Chondrocyte (in vitro differentiated cells): ENCODE measurements at regions not wholly inside any gene's neighbourhood (a gene's known extent, or its start where the extent isn't known, plus 50 kb on each side); places are given as distances from the start of the nearest gene placed in this dataset.

Experiments
- DNase-seq: peaks from one replicate; pipeline ENCODE4 v3.0.0; 2021; ENCODE audit warnings: mixed read lengths, low spot score
- H3K27ac Mint-ChIP-seq: one replicate; pipeline ENCODE4 v1.8.0; 2021; ENCODE audit warnings: mild to moderate bottlenecking, moderate library complexity, mixed read lengths; ENCODE audit not compliant: unreplicated experiment
- H3K27me3 Mint-ChIP-seq: 2 replicates; pipeline ENCODE4 v1.8.0; 2021; ENCODE audit warnings: low read depth, mixed read lengths
- H3K36me3 Mint-ChIP-seq: 2 replicates; pipeline ENCODE4 v1.8.0; 2021; ENCODE audit warnings: low read depth, mixed read lengths
- H3K4me1 Mint-ChIP-seq: 2 replicates; pipeline ENCODE4 v1.8.0; 2021; ENCODE audit warnings: low read depth, mild to moderate bottlenecking, mixed read lengths
- H3K4me3 Mint-ChIP-seq: one replicate; pipeline ENCODE4 v1.8.0; 2021; ENCODE audit warnings: mild to moderate bottlenecking, moderate library complexity, mixed read lengths; ENCODE audit not compliant: unreplicated experiment
- H3K9me3 Mint-ChIP-seq: 2 replicates; pipeline ENCODE4 v1.8.0; 2021; ENCODE audit warnings: low read depth, mixed read lengths
- TF ChIP-seq, protein P1 (sequence below): fragments of 200-600 bp; sonication (generic); IDR thresholded peaks from 2 replicates; pipeline ENCODE4 v1.5.0; 2021; ENCODE audit warnings: antibody characterized with exemption, mild to moderate bottlenecking, moderate library complexity

DNA sequence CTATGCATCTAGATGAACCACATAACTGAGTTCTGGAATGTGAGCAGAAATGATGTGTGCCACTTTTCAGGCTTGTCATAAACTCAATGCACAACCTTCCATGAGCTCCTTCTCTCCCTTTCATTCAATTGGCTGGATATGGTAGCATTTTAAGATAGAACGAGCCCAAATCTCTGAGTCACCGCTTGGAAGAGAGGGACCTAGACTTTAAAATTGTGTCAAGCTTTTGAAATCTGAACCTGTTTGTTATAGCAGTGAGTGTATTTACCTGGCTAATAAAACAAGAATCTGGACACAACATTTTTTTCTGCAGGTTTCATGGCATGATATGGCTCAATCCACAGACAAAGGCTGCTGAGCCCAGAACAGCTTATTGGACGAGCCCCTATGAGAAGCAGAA lies 297.8 kb upstream of the SPRED2 start:
- no peak for DNase-seq
- H3K9me3 Mint-ChIP-seq = peaks cover 8% of the 10 kb centered on the region
- no peak overlapping the region for H3K4me3 Mint-ChIP-seq
- H3K4me1 Mint-ChIP-seq = no peaks in the 10 kb centered on the region
- H3K36me3 Mint-ChIP-seq = peaks cover 3% of the 10 kb centered on the region
- no peak overlapping the region for H3K27ac Mint-ChIP-seq
- TF ChIP-seq, protein P1, sequence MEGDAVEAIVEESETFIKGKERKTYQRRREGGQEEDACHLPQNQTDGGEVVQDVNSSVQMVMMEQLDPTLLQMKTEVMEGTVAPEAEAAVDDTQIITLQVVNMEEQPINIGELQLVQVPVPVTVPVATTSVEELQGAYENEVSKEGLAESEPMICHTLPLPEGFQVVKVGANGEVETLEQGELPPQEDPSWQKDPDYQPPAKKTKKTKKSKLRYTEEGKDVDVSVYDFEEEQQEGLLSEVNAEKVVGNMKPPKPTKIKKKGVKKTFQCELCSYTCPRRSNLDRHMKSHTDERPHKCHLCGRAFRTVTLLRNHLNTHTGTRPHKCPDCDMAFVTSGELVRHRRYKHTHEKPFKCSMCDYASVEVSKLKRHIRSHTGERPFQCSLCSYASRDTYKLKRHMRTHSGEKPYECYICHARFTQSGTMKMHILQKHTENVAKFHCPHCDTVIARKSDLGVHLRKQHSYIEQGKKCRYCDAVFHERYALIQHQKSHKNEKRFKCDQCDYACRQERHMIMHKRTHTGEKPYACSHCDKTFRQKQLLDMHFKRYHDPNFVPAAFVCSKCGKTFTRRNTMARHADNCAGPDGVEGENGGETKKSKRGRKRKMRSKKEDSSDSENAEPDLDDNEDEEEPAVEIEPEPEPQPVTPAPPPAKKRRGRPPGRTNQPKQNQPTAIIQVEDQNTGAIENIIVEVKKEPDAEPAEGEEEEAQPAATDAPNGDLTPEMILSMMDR = no peak
- H3K27me3 Mint-ChIP-seq = peaks cover 10% of the 10 kb centered on the region

DNA sequence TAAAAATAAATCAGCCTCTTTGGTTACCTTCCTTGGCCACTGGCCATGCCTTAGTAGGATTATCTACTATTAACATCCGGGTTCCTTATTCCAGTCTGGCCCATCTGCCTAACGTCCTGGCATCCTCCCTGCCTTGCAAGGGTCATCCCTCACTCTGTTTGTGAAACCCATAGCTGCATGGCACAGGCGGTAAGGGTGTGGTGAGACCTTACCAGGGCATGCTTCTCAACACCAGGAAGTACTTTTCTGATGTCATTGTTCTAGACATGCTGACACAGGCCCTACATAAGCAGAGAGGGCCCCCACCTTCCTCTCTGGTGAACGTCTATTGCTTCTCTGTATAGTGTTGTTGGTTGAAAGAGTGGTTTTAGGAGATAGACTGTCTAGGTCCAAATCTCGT lies 296.8 kb upstream of the SPRED2 start:
- H3K27me3 Mint-ChIP-seq = peaks cover 7% of the 10 kb centered on the region
- H3K36me3 Mint-ChIP-seq = peaks cover 3% of the 10 kb centered on the region
- peaks cover 8% of the 10 kb centered on the region for H3K9me3 Mint-ChIP-seq
- H3K4me3 Mint-ChIP-seq = no peak overlapping the region
- TF ChIP-seq, protein P1 = no peak
- no peak overlapping the region for H3K27ac Mint-ChIP-seq
- no peak for DNase-seq
- H3K4me1 Mint-ChIP-seq = no peaks in the 10 kb centered on the region

DNA sequence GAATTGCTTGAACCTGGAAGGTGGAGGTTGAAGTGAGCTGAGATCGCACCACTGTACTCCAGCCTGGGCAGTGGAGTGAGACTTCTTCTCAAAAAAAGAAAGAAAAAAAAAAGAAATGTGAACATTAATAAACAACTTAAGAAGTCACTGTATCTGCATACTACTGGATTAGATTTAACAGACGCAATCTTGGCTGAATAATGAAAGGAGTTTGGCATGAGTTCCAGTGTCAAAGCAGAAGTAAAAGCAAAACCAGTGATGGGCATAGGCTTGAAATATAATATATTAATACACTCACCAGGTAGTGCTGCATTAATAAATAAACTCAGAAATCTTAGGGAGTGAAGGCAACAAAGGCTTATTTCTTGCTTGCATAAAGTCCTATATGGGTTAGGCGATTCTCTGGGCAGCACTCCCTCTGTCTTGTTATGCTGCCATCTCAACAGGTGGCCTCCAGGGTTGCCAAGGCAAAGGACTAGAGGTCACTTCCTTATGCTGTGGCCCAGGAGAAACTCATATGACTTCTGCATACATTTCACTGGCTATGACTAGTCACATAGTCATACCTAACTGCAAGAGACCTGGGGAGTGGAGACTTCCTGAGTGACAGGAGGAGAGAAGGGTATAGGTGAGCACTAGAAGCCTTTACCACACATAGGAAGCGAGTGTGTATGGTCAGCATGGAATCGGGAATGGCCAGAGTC lies 296.2 kb upstream of the SPRED2 start:
- Mint-ChIP-seq H3K4me1 (no peaks in the 10 kb centered on the region), H3K27ac (no peak overlapping the region), H3K27me3 (peaks cover 8% of the 10 kb centered on the region), H3K9me3 (peaks cover 8% of the 10 kb centered on the region), H3K4me3 (no peak overlapping the region), H3K36me3 (peaks cover 3% of the 10 kb centered on the region)
- TF ChIP-seq, protein P1 = no peak
- DNase-seq = no peak

DNA sequence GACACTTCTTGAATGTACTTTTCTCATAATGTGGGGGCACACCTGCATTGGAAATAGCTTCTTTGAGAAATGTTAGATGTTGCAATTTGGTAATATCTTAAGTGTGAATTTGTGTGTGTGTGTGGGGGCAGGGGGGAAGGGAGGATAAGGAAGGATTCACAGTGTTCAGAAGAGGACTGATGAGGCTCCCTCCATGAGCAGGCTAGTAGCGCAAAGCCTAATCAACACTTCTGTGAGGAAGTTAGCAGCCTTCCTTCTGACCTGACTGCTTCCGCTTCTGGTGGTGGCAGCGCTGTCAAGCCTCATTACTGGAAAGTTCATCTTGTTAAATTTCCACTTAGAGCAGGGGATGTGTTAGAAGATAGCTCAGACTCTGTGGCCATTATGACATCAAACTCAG lies 295.4 kb upstream of the SPRED2 start:
- DNase-seq = no peak
- TF ChIP-seq, protein P1 = no peak
- Mint-ChIP-seq H3K27me3 (peaks cover 15% of the 10 kb centered on the region), H3K4me3 (no peak overlapping the region), H3K36me3 (peaks cover 3% of the 10 kb centered on the region), H3K4me1 (no peaks in the 10 kb centered on the region), H3K27ac (no peak overlapping the region), H3K9me3 (peaks cover 8% of the 10 kb centered on the region)

DNA sequence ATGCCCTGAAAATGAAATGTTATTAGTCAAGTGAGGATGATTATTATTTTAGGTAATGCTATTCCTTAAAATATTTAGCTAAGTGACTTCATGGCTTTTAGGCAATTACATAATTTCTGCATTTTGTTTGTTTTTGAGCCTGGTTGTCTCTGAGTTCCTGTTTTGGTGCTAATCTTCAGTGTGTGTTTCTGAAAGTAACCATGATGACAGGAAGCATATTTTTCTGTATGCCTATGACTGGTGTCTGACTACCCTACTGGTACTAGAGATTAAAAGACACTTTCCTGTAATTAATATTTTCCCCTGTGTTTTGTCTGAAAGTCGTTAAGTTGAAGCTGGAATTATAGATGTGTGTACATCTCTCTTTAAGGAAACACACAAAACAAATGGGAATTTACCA lies 295.0 kb upstream of the SPRED2 start:
- Mint-ChIP-seq H3K27ac (no peak overlapping the region), H3K9me3 (peaks cover 8% of the 10 kb centered on the region)

More for the DNA sequence above, 295.0 kb upstream of the SPRED2 start:
- TF ChIP-seq, protein P1 = no peak
- DNase-seq = no peak
- Mint-ChIP-seq H3K27me3 (peaks cover 16% of the 10 kb centered on the region), H3K36me3 (peaks cover 3% of the 10 kb centered on the region), H3K4me1 (no peaks in the 10 kb centered on the region), H3K4me3 (no peak overlapping the region)
